GM12878 (cell line): ENCODE measurements at regions not wholly inside any gene's neighbourhood (a gene's known extent, or its start where the extent isn't known, plus 50 kb on each side); places are given as distances from the start of the nearest gene placed in this dataset.

ENCODE experiments used
- ATAC-seq: fragments of 200-7000 bp; cut with Tn5 transposase; 3 replicates; pipeline ENCODE4 v1.9.1; 2020; ENCODE audit warnings: mild to moderate bottlenecking, moderate library complexity
- BruUV-seq: library from RNA; stranded (reverse); fragments of 400-500 nt; replicated peaks from 2 replicates; lab custom pipeline; 2021; lab: Mats Ljungman, UMichigan
- CTCF ChIA-PET: fragments of 300-600 bp; sonication (Branson Sonifier 250); formaldehyde crosslinking; extraction: SDS; loops from one replicate; lab custom pipeline; 2021; ENCODE audit warnings: inconsistent platforms; lab: Yijun Ruan, JAX
- POLR2A ChIA-PET: fragments of 350-600 bp; formaldehyde crosslinking; extraction: SDS; loops from one replicate; lab custom pipeline; 2021; ENCODE audit warnings: inconsistent platforms; lab: Charles Lee
- RAD21 ChIA-PET: fragments of 300-600 bp; sonication (Branson Sonifier 250); formaldehyde crosslinking; loops from one replicate; lab custom pipeline; 2023; ENCODE audit warnings: antibody characterized with exemption; ENCODE audit not compliant: unreplicated experiment; lab: Charles Lee
- SMC1A ChIA-PET: fragments of 300-600 bp; sonication (Branson Sonifier 250); formaldehyde crosslinking; loops from one replicate; lab custom pipeline; 2023; ENCODE audit not compliant: unreplicated experiment, uncharacterized antibody; lab: Charles Lee
- DNase-seq: peaks from one replicate; pipeline ENCODE4 v3.0.0-alpha.2; 2011; ENCODE audit warnings: low read depth, low spot score
- FAIRE-seq: peaks from 3 replicates; lab custom pipeline; 2011; peaks lifted over from hg19 to GRCh38; lab: Jason Lieb, UNC
- H2AFZ ChIP-seq: 2 replicates; pipeline ENCODE4 v1.6.0; 2011; ENCODE audit warnings: low read depth, low read length, control low read depth; ENCODE audit not compliant: control insufficient read depth
- H3K27ac ChIP-seq: 2 replicates; pipeline ENCODE4 v1.5.1; 2011; ENCODE audit warnings: control low read depth; ENCODE audit not compliant: control insufficient read depth, insufficient read depth
- H3K27me3 ChIP-seq, 2 experiments: replicated peaks in 1 of 2; 2 replicates each; pipeline versions ENCODE4 v1.6.0 to v1.6.1; 2011; ENCODE audit warnings: low read length in 1 of 2; ENCODE audit not compliant: control insufficient read depth in 2 of 2, insufficient read depth in 2 of 2
- H3K36me3 ChIP-seq, 2 experiments: 2 replicates each; pipeline ENCODE4 v1.5.1; 2011; ENCODE audit warnings: low read length in 1 of 2; ENCODE audit not compliant: control insufficient read depth in 2 of 2, insufficient read depth in 2 of 2
- H3K4me1 ChIP-seq: 2 replicates; pipeline ENCODE4 v1.6.1; 2011; ENCODE audit warnings: mild to moderate bottlenecking, low read length, moderate library complexity, mixed read lengths; ENCODE audit not compliant: control insufficient read depth, insufficient read depth
- H3K4me2 ChIP-seq: 2 replicates; pipeline ENCODE4 v1.6.0; 2011; ENCODE audit warnings: control low read depth; ENCODE audit not compliant: control insufficient read depth, insufficient read depth
- H3K4me3 ChIP-seq: fragments of 200-600 bp; sonication (generic); 2 replicates; pipeline ENCODE4 v1.5.1; 2016
- H3K79me2 ChIP-seq: 2 replicates; pipeline ENCODE4 v1.6.0; 2011; ENCODE audit warnings: low read length; ENCODE audit not compliant: control insufficient read depth, insufficient read depth
- H3K9ac ChIP-seq: 2 replicates; pipeline ENCODE4 v1.8.0; 2011; ENCODE audit warnings: low read length, control low read depth, mixed read lengths; ENCODE audit not compliant: control insufficient read depth, insufficient read depth
- H3K9me3 ChIP-seq: replicated peaks from 3 replicates; pipeline ENCODE4 v1.5.1; 2011; ENCODE audit warnings: mild to moderate bottlenecking, low read length; ENCODE audit not compliant: control insufficient read depth, insufficient read depth
- H4K20me1 ChIP-seq: 2 replicates; pipeline ENCODE4 v1.6.0; 2011; ENCODE audit not compliant: control insufficient read depth, insufficient read depth
- ATF7 ChIP-seq: fragments of 450-650 bp; IDR thresholded peaks from 2 replicates; pipeline ENCODE4 v1.6.1; 2016; ENCODE audit warnings: low read depth, mild to moderate bottlenecking
- CHD1 ChIP-seq: IDR thresholded peaks from 2 replicates; pipeline ENCODE4 v1.6.1; 2012; ENCODE audit warnings: low read depth, low read length, improper control_type of control experiment
- CREB1 ChIP-seq: IDR thresholded peaks from 2 replicates; pipeline ENCODE4 v1.6.1; 2012; ENCODE audit warnings: low read depth, mild to moderate bottlenecking, inconsistent platforms
- EED ChIP-seq: sonication (generic); IDR thresholded peaks from 2 replicates; pipeline ENCODE4 v1.6.1; 2016; ENCODE audit warnings: antibody characterized with exemption, low read depth
- ETV6 ChIP-seq, 2 experiments: fragments of 450-650 bp in 1 of 2; IDR thresholded peaks in 1 of 2; conservative IDR thresholded peaks in 1 of 2; 2 replicates each; pipeline ENCODE4 v1.6.1; 2014; ENCODE audit warnings: antibody characterized with exemption in 1 of 2, borderline replicate concordance in 1 of 2, low read depth in 1 of 2, mild to moderate bottlenecking in 1 of 2, moderate library complexity in 1 of 2
- FOS ChIP-seq: IDR thresholded peaks from 3 replicates; pipeline ENCODE4 v1.6.1; 2011; ENCODE audit warnings: borderline replicate concordance; ENCODE audit not compliant: insufficient read length; ENCODE audit errors: extremely low read depth
- NFXL1 ChIP-seq: fragments of 450-650 bp; IDR thresholded peaks from 2 replicates; pipeline ENCODE4 v1.6.1; 2017; ENCODE audit warnings: antibody characterized with exemption, mild to moderate bottlenecking, borderline replicate concordance
- REST ChIP-seq: IDR thresholded peaks from 2 replicates; pipeline ENCODE4 v1.6.1; 2012; ENCODE audit warnings: mild to moderate bottlenecking, low read depth, low read length
- whole genome bisulfite sequencing: methylation state at CpG from one replicate; pipeline ENCODE4 v1.1.6; 2016; ENCODE audit warnings: low lambda C conversion rate; ENCODE audit not compliant: insufficient replicate concordance, insufficient coverage; ENCODE audit errors: missing lambda C conversion rate; 5-methylcytosine and 5-hydroxymethylcytosine counted together
- in situ Hi-C: fragments of 300-500 bp; cut with MboI; formaldehyde crosslinking; loops from 9 replicates; pipeline ENCODE4 v1.14.3; 2018; ENCODE audit warnings: mixed read lengths
- intact Hi-C: fragments of 100-400 bp; cut with micrococcal nuclease; formaldehyde crosslinking; loops from one replicate; pipeline ENCODE4 v1.14.2; 2022; ENCODE audit not compliant: unreplicated experiment

- Histone ChIP-seq H4K20me1 (no peaks in the 10 kb centered on the region), H3K4me1 (no peaks in the 10 kb centered on the region), H3K4me2 (no peak overlapping the region), H3K27ac (no peak overlapping the region), H3K36me3 (no peaks in the 10 kb centered on the region), H3K9me3 (no peaks in the 10 kb centered on the region), H3K27me3 (no peaks in the 10 kb centered on the region), H2AFZ (no peak overlapping the region), H3K9ac (no peak overlapping the region), H3K79me2 (no peaks in the 10 kb centered on the region), H3K4me3 (no peak overlapping the region)
- in situ Hi-C loops = no loop called here
- DNase-seq (no peak), FAIRE-seq (no peak), ATAC-seq (no peak)
- ChIA-PET SMC1A (no interaction called here), RAD21 (no interaction called here), POLR2A (no interaction called here), CTCF (no interaction called here)
- WGBS = 63% methylated on average over 16 of the region's 18 CpGs
- BruUV-seq = no TSS peak
- intact Hi-C loops = no loop called here
- TF ChIP-seq ATF7 (no peak), NFXL1 (no peak), EED (no peak), CHD1 (no peak), REST (no peak), CREB1 (no peak), ETV6 (conservative IDR thresholded peaks at IDR 0.05 in 1 of 2, IDR thresholded peaks at IDR 0.05 in 1 of 2; ENCODE audit: borderline replicate concordance in 1 of 2, low read depth in 1 of 2) (no peak), FOS (no peak)
These were observed 522.2 kb downstream of the PCDH19 start for GRCh38 chrX:99887918-99888317.
